HK-2 (cell line): ENCODE measurements at regions not wholly inside any gene's neighbourhood (a gene's known extent, or its start where the extent isn't known, plus 50 kb on each side); places are given as distances from the start of the nearest gene placed in this dataset.
A peak's percentile ranks its signal among the peaks of the same experiment; 100 is the strongest.

ENCODE experiments used
- DNase-seq: peaks from one replicate; pipeline ENCODE4 v3.0.0-alpha.2; 2018; ENCODE audit not compliant: unreplicated experiment

DNA sequence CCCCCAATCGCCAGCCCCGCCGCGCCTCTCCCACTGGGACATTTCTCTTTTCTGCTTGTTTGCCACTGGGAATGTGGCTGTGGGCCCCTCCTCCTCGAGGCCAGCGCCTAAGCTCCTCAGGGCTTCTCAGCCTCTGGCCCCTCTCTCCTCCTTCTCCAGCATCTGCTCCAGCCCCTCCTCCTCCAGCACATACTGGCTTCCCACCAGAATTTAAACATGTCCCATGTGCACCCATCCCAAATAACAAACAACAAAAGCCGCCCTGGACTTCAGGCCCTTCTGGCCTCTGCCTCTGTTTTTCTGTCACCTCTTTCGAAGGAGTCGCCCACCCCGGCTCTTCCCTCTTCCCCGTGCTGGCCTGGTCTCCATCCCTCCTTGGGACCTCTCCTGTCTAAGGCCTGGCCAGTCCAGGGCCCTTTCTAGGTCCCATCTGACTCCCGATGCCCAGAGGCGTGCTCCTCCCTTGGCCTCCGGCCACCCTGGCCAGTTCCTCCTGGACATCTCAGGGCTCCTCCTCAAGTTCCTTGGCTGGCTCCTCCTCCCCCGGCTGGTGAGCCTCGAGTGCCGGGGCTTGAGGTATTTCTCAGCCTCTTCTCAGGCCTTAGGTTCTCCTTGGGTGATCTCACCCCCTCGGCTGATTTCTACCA, 94.6 kb upstream of the SLC6A6 start:
- DNase-seq, result no peak

DNA sequence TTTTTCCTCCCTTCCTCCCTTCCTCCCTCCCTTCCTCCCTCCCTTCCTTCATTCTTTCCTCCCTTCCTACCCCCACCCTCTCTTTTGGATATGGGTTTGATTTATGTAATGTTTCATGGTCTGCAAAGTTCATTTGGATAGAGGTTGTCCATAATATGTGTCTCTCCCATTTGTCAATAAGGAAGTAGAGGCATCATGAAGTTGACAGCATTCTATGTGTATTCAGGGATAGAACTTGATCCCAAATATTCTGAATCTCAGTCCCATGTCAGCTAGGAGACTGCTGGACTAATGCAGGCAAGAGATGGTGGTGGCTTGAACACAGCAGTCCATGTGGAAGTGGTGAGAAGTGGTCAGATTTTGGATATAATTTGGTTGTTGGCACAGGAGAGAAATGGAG, 90.7 kb upstream of the SLC6A6 start:
- DNase-seq, result no peak

DNA sequence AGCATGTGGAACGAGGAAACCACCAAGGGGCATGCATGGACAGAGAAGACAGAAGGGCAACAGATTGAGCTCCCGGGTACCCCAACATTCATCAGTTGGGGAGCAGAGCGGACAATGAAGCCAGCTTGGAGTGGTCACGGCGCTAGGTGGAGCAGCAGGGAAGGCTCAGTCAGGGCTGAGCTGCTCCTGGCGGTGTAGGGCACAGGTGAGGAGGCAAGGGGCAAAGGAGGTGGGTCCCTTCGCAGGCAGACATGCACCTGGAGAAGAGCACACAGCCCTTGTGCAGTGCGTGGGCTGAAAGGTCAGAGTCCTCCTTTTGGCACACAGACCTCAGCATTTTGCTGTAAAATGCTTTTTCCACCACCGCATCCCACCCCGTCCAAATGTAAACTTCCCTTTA, 90.0 kb upstream of the SLC6A6 start:
- no peak for DNase-seq

DNA sequence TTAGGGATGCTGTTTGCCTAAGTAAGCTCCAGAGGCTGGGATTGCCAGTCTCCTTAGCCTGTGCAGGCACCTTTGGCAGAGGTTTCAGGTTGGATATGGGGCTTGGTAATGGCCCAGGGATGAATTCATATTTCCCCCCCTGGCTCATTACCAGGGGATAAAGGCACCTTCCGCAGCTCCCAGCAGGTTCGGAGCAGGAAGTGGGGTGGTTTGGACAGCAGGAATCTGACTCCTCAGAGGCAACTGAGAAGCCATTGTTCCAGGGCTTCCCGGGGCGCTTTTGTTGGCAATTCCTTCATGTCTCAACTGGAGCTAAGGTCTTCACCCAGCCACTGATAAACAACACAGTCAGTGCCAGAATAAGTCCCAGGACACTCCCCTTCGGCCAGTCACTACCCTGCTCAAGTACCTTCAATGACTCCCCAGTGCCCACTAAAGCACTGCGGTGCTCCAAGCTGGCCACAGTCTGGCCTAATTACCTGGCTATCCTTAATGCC, 85.3 kb upstream of the SLC6A6 start:
- no peak for DNase-seq

DNA sequence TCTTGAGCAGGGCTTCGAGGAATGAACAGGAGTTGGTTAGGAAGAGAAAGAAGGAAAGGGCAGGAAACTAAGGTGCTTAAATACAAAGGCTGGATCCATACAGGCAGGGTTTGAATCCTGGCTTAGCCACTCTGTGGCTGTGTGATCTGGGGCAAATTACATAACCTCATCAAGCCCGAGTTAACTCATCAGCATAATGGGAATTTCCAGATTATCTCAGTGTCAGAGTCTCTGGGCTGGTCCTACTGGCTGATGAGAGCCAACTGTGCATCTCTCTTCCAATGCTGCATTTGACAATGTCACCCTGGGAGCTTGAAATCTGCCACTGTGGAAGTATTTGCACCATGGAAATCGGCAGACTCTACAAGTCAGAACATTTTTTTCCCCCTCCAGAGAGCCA, 83.8 kb upstream of the SLC6A6 start:
- no peak for DNase-seq

DNA sequence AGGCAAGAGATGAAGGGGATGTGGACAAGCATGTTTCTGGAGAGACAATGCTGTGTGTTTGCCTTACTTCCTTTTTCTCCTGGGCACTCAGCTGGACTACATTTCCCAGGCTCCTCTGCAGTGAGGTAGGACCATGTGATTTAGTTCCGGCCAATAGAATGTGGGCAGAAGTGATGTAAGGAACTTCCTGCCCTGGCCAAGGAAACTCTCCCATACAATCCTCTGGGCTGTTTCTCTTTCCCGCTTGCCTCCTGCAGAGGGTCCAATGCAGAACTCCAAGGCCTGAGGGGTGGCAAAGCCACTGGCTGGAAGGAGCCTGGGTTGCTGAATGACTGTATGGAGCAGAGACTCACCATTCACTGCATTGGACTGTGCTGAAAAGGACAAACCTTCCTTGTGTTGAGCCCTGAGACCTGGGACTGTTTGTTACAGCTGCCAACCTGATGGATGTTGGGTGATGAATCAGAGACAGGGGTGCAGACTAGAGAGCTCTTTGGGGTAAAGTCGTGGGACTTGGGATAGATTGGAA, 82.7 kb upstream of the SLC6A6 start:
- peak; percentile 43 for DNase-seq

DNA sequence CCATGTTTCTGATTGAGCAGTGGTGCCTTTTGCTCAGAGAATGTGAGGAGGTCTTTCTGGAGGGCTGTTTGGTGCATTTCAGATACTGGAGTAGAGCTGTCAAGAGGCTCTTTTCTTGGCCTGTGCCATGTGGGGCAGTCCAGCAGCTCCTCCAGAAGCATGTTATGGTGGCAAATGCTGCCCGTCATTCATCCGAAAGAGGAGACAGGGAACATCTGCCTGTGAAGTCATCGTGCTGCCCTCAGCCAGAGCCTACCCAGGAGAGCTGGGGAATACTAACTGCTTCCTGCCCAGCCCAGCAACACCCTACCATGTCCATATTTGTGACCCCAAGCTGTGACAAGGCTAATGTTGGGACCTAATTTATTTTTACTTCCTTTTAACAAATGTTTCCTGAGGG, 82.2 kb upstream of the SLC6A6 start:
- DNase-seq, result no peak

DNA sequence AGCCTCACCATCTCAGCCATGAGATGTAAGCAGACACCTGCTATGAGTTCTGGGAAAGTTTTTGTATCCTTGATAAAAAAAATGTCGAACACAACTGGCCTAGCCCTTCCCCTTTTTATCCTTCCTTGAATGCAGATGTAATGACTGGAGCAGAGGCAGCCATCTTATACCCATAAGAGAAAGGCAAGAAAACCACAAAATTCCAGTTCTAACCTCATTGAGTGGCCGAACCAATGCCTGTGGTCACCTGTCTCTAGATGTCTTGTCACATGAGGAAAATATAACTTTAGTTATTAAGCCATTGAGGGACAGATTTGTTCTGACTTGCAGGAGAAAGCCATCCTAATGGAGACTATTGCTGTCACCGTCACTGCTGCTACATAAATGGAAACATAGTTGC, 80.4 kb upstream of the SLC6A6 start:
- no peak for DNase-seq

DNA sequence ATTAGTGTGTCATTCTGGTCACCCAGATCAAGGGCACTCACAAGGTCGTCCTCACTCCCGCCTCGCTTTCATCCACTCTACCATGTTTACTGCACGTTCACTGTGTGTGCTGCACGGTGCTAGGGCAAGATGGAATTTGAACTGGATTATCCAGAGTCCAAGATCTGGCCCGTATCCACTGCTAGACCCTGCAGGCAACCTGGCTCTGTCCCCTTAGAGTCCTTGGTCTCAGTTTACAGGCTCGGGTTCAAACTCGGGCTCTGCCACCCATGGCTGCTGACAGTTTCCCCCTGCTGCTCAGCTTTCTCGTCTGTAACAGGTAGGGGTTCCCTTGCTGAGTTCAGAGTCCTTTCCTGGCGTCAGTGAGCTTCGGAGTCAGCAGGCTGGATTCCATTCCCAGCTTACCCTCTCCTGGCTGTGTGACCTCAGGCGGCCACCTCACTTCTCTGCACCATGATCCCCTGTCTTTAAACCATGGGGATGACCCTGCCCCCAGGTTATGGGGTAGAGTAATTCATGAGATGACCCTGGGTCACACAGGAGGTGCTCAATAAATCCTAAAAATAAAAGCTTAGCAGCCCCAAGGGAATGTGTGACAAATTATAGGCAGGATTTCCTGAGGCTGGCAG, 79.6 kb upstream of the SLC6A6 start:
- DNase-seq, result no peak

DNA sequence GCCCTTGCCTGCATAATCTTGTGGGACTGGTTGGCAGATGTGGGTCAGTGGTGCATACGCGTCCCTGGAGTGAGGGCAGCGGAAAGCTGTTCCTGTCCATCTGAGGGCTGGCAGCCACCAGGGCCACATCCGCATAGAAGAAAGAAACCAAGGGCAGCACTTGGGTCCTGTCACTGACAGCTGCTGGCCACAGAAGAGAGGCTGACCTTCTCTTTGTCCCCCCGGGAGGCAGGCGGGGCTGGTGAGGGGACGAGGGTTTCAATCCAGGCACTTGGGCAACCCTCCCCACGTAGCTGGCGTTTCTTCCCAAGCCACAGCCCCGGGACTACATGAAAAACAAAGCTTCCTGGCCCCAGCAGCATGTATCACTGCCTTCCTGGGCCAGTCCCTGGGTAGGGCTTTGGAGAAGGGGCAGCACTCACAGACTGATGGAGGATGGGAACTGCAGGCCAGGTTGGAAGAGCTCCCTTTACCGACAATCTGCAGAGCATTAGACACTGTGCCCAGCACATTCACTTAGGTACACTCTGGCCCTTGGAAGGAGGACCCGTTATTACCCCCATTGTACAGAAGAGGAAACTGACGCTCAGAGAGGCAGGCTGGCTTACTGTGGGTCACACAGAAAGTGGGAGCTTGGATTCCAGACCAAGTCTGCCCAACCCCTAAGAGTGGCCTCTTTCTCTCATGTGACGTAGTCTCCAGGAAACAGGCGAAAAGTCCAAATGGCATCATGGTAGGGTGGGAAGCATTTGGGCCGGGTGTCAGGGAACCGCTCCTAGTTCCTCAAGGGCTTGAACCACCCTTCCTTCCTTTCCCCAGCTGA, 78.8 kb upstream of the SLC6A6 start:
- DNase-seq, result no peak

DNA sequence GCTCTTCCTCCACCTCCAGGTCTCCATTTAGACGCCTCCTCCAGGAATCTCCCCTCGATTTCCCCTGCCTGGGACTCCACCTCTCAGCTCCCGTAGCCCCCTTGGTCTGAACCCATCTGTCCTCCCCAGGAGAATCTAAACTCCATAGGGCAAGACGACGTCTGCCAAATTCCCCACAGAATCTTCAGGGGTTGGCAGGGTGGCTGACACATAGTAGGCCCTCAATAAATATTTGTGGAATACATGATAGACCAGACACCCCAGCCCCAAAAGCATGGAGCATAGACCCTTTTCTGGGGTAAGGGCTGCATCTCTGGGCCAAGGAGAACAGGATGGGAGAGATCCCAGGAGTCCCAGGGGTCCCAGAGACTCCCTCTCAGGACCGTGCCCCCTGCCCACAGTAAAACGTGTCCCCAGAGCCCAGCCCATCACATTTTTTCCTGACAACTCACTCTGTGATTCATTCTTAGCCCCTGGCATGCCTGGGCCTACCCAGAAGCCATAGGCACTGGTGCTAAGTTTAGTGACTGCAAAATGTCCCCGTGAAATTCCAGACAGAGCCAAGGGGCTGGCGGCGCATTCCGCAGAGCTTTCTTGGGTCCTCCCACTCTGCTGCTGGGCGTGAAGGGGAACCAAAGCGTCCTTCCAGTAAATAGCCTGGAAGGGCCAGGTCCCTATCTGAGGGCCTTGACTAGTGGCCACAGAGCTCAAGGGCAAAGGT, 78.0 kb upstream of the SLC6A6 start:
- DNase-seq, result peak; percentile 28

DNA sequence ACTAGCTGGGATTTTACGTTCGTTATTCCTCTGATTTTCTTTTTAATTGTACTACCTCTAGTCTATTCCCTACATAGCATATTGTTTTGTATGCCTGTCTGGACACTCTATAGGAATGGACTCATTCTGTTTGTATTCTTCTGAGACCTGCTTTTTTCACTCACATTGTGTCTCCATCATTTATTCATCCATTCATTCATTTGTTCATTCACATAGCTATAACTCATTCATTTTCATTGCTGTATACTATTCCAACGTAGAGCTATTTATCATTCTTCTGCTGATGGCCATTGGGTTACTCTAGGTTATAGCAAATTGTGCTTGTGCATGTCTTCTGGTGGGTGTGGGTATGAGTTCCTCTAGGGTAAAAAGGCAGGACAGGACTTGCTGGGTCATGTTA, 74.0 kb upstream of the SLC6A6 start:
- no peak for DNase-seq

DNA sequence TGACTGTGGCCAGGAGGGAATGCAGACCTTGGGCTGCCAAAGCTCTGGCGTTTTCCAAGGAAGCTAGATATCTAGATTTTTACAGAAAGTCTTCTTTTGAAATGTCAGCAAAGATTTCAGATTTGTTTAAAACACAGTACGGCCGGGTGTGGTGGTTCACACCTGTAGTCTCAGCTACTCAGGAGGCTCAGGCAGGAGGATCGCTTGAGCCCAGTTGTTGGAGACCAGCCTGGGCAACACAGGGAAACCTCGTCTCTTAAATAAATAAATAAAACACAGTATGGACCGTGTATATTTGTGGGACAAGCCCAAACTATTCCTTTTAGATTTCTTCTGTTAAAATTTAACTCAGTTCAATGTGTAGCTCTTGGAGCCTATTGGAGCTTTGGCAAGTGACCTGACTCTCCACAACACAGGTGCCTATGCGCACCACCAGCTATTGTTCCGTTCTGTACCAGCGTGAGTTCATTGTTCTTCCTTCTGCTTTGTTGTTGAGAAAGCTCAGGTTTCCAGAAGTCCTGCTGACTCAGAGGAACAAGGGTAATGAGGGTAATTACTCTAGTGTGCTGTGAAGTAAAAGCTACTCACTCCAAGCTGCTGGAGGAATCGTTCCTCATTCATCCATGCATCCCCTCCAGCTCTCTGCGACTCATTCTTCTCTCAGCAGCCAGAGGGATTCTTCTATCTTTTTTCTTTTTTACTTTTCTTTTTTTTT, 73.1 kb upstream of the SLC6A6 start:
- DNase-seq, result no peak

DNA sequence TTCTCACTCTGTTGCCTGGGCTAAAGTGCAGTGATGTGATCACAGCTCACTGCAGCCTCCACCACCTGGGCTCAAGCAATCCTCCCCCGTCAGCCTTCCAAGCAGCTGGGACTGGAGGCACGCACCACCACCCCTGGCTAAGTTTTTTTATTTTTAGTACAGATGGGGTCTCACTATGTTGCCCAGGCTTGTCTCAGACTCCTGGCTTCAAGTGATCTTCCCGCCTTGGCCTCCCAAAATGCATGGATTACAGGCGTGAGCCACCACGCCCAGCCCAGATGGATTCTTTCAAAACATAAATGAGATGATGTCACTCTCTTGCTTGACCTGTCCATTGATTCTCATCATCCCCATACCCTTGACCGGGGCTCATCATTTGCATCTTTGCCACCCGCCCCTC, 72.6 kb upstream of the SLC6A6 start:
- DNase-seq, result no peak

DNA sequence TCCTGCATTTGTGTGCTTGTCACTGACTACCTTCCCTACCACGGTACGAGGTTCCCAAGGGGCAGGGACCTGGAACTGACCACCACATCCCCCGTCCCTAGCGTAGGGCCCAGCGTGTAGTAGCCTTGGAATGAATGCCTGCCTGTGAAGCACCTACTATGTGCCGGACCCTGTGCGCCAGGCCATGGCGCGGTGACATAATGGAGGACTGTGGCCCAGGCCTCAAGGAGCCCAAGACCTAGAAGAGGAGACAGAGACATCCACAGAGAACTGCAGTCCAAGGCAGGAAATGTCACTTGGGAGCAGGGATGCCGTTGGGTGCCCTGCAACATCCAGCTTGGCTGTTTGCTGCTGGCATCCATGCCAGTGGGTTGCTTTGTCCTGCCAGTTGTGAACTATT, 71.9 kb upstream of the SLC6A6 start:
- DNase-seq, result no peak

DNA sequence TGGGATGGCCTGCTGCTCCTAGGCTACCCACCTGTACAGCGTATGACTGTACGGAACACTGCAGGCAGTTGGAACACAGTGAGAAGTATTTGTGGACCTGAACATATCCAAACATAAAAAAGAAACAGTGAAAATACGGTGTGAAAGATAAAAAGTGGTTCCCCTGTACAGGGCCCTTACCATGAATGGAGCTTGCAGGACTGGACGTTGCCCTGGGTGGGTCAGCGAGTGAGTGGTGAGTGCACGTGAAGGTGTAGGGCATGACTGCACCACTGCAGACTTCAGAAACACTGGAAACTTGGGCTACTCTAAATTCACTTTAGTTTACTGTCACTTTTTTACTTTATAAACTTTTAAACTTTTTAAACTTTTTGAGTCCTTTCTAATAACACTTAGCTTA, 71.2 kb upstream of the SLC6A6 start:
- no peak for DNase-seq

DNA sequence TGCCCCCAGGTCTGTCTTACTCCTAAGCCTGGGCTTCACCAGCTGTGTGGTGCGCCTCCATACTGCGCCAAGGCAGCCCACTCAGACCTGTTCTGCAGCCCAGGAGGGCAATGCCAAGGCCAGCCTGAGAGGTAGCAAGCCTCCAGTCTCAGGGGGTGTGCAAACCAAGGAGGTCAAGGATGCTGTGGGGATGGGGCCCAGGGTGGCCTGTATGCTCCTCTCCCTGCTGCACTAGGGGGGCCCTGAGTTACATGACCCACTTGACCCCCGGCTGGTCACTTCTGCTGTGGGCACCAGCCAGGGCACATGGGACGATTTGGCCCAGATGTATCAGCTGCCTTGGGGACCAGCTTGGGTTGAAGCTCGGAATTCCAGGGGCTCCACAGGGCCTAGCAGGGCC, 70.0 kb upstream of the SLC6A6 start:
- DNase-seq, result no peak

DNA sequence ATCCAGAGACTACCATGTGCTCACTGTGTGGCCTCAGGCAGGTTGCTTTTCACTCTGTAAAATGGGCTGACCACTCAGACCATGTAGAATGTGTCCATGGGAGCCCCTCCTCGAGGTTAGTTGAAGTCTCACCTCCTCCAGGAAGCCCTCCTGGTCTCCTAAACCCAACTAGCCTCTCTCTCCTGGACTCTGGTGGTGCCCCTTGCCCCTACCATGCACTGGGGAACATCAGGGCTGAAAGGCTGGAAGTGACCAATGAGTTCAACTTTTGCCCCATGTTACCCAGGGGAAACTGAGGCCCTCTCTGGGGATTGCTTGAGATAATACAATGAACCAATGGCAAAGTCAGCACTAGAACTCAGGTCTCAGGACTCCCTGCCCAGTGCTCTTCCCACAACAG, 69.2 kb upstream of the SLC6A6 start:
- no peak for DNase-seq

DNA sequence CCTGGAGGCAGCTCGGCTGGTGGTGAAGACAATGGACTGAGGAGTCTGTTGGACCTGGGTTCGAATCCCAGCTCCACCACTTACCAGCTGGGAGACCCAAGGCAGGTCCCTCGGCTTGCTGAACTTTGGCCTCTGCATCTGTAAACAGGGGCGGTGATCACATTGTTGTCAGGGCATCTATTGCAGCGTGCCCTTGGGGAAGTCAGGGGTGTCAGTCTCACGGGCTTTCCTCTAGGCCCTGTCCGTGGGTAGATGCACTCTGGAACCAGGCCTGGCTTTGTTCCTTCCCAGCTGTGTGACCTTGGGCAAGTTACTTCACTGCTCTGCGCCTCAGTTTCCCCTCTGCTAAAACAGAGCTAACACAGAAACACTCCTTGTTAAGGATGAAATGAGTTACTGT, 68.8 kb upstream of the SLC6A6 start:
- DNase-seq, result no peak

DNA sequence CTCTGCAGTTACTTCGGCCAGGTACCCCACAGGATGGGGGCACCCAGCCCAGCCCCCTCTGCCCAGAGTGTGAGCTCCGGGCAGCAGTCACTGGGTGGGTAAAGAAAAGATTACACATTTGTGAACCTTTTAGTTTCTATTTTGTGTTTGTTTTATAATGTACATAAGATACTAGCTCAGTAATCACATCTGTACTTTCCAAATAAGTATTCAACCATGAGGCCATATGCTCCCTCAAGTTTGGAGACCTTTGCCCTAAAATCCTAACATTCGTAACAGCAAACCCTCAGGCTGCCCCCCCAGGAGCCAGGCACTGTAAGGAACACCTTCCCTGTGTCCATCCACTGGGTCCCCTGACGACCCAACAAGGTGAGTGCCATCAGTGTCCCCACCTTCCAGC, 68.3 kb upstream of the SLC6A6 start:
- DNase-seq, result no peak

DNA sequence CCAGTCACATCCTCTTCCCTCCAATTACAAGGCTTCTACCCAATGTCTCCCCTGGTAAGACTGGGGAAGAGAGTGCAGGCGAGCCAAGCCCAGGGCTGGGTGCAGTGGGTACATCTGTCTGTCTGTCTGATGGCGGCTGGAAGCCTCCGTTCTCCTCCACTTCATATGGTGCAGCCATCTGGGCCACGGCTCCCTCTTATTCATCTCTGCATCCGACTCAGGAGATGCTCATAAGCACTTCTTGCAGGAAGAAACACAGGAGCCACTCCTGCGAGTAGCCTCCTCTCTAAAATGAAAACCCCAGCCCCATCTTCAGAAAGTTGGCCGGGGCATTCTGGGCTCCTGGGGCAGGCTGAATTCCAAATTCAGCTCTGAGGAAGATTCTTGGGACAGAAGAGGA, 67.5 kb upstream of the SLC6A6 start:
- DNase-seq, result no peak
